HL-60 (cell line): ENCODE measurements at regions not wholly inside any gene's neighbourhood (a gene's known extent, or its start where the extent isn't known, plus 50 kb on each side); places are given as distances from the start of the nearest gene placed in this dataset.

ENCODE experiments used
- CTCF ChIP-seq: IDR thresholded peaks from one replicate; pipeline ENCODE4 v1.5.1; 2011; ENCODE audit warnings: low read length, control low read depth, inconsistent platforms; ENCODE audit not compliant: insufficient read depth
- REST ChIP-seq: IDR thresholded peaks from 2 replicates; pipeline ENCODE4 v1.6.1; 2012; ENCODE audit warnings: low read depth; ENCODE audit not compliant: insufficient replicate concordance

GRCh38 chr6:19665613-19665909 lies 171.6 kb upstream of the ID4 start:
- TF ChIP-seq CTCF (no peak), REST (no peak)
